HepG2 (cell line): ENCODE measurements at regions not wholly inside any gene's neighbourhood (a gene's known extent, or its start where the extent isn't known, plus 50 kb on each side); places are given as distances from the start of the nearest gene placed in this dataset.
A peak's percentile ranks its signal among the peaks of the same experiment; 100 is the strongest.

Experiments
- ATAC-seq: fragments of 200-7000 bp; cut with Tn5 transposase; 3 replicates; pipeline ENCODE4 v1.9.1; 2020; ENCODE audit warnings: mild to moderate bottlenecking, moderate library complexity
- BruUV-seq: library from RNA; stranded (reverse); fragments of 400-500 nt; replicated peaks from 2 replicates; lab custom pipeline; 2021; lab: Mats Ljungman, UMichigan
- CTCF ChIA-PET: fragments of 300-600 bp; formaldehyde crosslinking; extraction: SDS; loops from one replicate; lab custom pipeline; 2021; ENCODE audit warnings: low total read pairs, inconsistent platforms, low intra/inter-chr PET ratio; lab: Yijun Ruan, JAX
- POLR2A ChIA-PET: fragments of 350-600 bp; sonication (Branson Sonifier 250); formaldehyde crosslinking; loops from one replicate; lab custom pipeline; 2020; ENCODE audit warnings: antibody characterized with exemption, inconsistent platforms; lab: Yijun Ruan, JAX
- DNase-seq: peaks from one replicate; pipeline ENCODE4 v3.0.0-alpha.2; 2015; ENCODE audit warnings: low spot score
- FAIRE-seq: peaks from 3 replicates; lab custom pipeline; 2011; peaks lifted over from hg19 to GRCh38; lab: Jason Lieb, UNC
- H2AFZ ChIP-seq: one replicate; pipeline ENCODE4 v1.6.1; 2011; ENCODE audit warnings: low read length, inconsistent platforms
- H3K27ac ChIP-seq: fragments of 300-600 bp; 3 replicates; pipeline ENCODE4 v1.8.0; 2011; ENCODE audit warnings: mixed run types, mild to moderate bottlenecking, mixed read lengths, low read length, inconsistent platforms; ENCODE audit not compliant: insufficient read depth; ENCODE audit errors: extremely low read length
- H3K27me3 ChIP-seq, 2 experiments: fragments of 200-600 bp in 1 of 2; 2 replicates in 1 of 2; 3 replicates in 1 of 2; pipeline versions ENCODE4 v1.6.0 to v1.8.0; 2011; ENCODE audit warnings: low read length in 2 of 2, mild to moderate bottlenecking in 2 of 2, moderate library complexity in 2 of 2, inconsistent platforms in 1 of 2; ENCODE audit not compliant: insufficient read depth in 2 of 2, control insufficient read depth in 1 of 2
- H3K36me3 ChIP-seq, 2 experiments: fragments of 200-600 bp in 1 of 2; replicated peaks in 1 of 2; 2 replicates in 1 of 2; 3 replicates in 1 of 2; pipeline versions ENCODE4 v1.5.1 to v1.8.0; 2011; ENCODE audit warnings: low read length in 2 of 2, inconsistent platforms in 1 of 2; ENCODE audit not compliant: insufficient read depth in 2 of 2, control insufficient read depth in 1 of 2
- H3K4me1 ChIP-seq: 2 replicates; pipeline ENCODE4 v1.5.1; 2012; ENCODE audit warnings: low read length, inconsistent platforms; ENCODE audit not compliant: insufficient read depth
- H3K4me2 ChIP-seq: 2 replicates; pipeline ENCODE4 v1.6.0; 2011; ENCODE audit warnings: low read depth, low read length, inconsistent platforms
- H3K4me3 ChIP-seq, 3 experiments: fragments of 200-600 bp in 1 of 3; sonication (generic), shearing (Covaris generic) in 1 of 3; replicated peaks in 1 of 3; 2 replicates each; pipeline ENCODE4 v1.5.1; 2011 to 2016; ENCODE audit warnings: low read length in 3 of 3, inconsistent platforms in 2 of 3, low read depth in 2 of 3, mild to moderate bottlenecking in 2 of 3, control low read depth in 1 of 3, mixed read lengths in 1 of 3; ENCODE audit not compliant: insufficient read depth in 1 of 3
- H3K79me2 ChIP-seq: one replicate; pipeline ENCODE4 v1.6.1; 2011; ENCODE audit warnings: low read length, inconsistent platforms; ENCODE audit not compliant: insufficient read depth
- H3K9ac ChIP-seq: 2 replicates; pipeline ENCODE4 v1.6.0; 2011; ENCODE audit warnings: mild to moderate bottlenecking, low read depth, low read length, inconsistent platforms; ENCODE audit not compliant: insufficient read depth
- H3K9me3 ChIP-seq: 2 replicates; pipeline ENCODE4 v1.5.1; 2012; ENCODE audit warnings: mild to moderate bottlenecking, low read length
- H4K20me1 ChIP-seq: 2 replicates; pipeline ENCODE4 v1.6.0; 2011; ENCODE audit warnings: inconsistent platforms, mild to moderate bottlenecking, low read length, moderate library complexity; ENCODE audit not compliant: insufficient read depth
- ATF7 ChIP-seq, 2 experiments: fragments of 450-650 bp in 1 of 2; sonication (generic) in 1 of 2; formaldehyde crosslinking in 1 of 2; IDR thresholded peaks; 2 replicates each; pipeline versions ENCODE4 v1.4.0 to v1.6.1; 2016 to 2020; ENCODE audit warnings: antibody characterized with exemption in 1 of 2, mild to moderate bottlenecking in 1 of 2, missing genetic modification reagents in 1 of 2
- ESRRA ChIP-seq: sonication (generic); formaldehyde crosslinking; IDR thresholded peaks from 2 replicates; pipeline ENCODE4 v1.5.1; 2020; ENCODE audit warnings: mild to moderate bottlenecking, low read depth, missing genetic modification reagents
- FOXK1 ChIP-seq: sonication (generic); formaldehyde crosslinking; IDR thresholded peaks from 2 replicates; pipeline ENCODE4 v1.4.0; 2020; ENCODE audit warnings: low read depth, missing genetic modification reagents, borderline replicate concordance
- HNRNPLL ChIP-seq: fragments of 200-400 bp; formaldehyde crosslinking; IDR thresholded peaks from 2 replicates; pipeline ENCODE4 v1.6.1; 2017; ENCODE audit warnings: mild to moderate bottlenecking, low read depth, low read length; ENCODE audit not compliant: poor library complexity, severe bottlenecking
- KDM2A ChIP-seq: sonication (generic); formaldehyde crosslinking; IDR thresholded peaks from 2 replicates; pipeline ENCODE4 v1.4.0; 2020; ENCODE audit warnings: low read depth, missing genetic modification reagents, borderline replicate concordance
- RORA ChIP-seq: sonication (generic); formaldehyde crosslinking; IDR thresholded peaks from 2 replicates; pipeline ENCODE4 v1.5.0; 2020; ENCODE audit warnings: mild to moderate bottlenecking, missing genetic modification reagents, moderate library complexity
- SNAPC4 ChIP-seq: sonication (generic); formaldehyde crosslinking; IDR thresholded peaks from 2 replicates; pipeline ENCODE4 v1.4.0; 2020; ENCODE audit warnings: mild to moderate bottlenecking, missing genetic modification reagents
- WIZ ChIP-seq: sonication (generic); formaldehyde crosslinking; IDR thresholded peaks from 2 replicates; pipeline ENCODE4 v1.5.1; 2020; ENCODE audit warnings: mild to moderate bottlenecking, missing genetic modification reagents
- ZNF160 ChIP-seq: sonication (generic); formaldehyde crosslinking; IDR thresholded peaks from 2 replicates; pipeline ENCODE4 v1.8.0; 2022; ENCODE audit warnings: mild to moderate bottlenecking, inconsistent platforms, missing genetic modification reagents
- ZNF274 ChIP-seq: sonication (generic); formaldehyde crosslinking; IDR thresholded peaks from 2 replicates; pipeline ENCODE4 v1.5.1; 2020; ENCODE audit warnings: mild to moderate bottlenecking, missing genetic modification reagents
- ZSCAN30 ChIP-seq: sonication (generic); formaldehyde crosslinking; IDR thresholded peaks from 2 replicates; pipeline ENCODE4 v1.5.0; 2020; ENCODE audit warnings: mild to moderate bottlenecking, missing genetic modification reagents
- WGBS: methylation state at CpG from one replicate; pipeline ENCODE4 v1.1.6; 2017; ENCODE audit warnings: low lambda C conversion rate; 5-methylcytosine and 5-hydroxymethylcytosine counted together
- in situ Hi-C: cut with HindIII; loops from 2 replicates; pipeline ENCODE4 v1.10.0; 2017; ENCODE audit warnings: low pct_unique_long_range_greater_than_20kb; ENCODE audit not compliant: extremely low pct_ligation_motif_present
- intact Hi-C: fragments of 100-400 bp; cut with micrococcal nuclease; formaldehyde crosslinking; loops from one replicate; pipeline ENCODE4 v1.10.0; 2022; ENCODE audit not compliant: unreplicated experiment
- TF ChIP-seq, protein P1 (sequence below): sonication (generic); formaldehyde crosslinking; IDR thresholded peaks from 2 replicates; pipeline ENCODE4 v1.5.0; 2020; ENCODE audit warnings: mild to moderate bottlenecking, low read depth, missing genetic modification reagents, borderline replicate concordance

DNA sequence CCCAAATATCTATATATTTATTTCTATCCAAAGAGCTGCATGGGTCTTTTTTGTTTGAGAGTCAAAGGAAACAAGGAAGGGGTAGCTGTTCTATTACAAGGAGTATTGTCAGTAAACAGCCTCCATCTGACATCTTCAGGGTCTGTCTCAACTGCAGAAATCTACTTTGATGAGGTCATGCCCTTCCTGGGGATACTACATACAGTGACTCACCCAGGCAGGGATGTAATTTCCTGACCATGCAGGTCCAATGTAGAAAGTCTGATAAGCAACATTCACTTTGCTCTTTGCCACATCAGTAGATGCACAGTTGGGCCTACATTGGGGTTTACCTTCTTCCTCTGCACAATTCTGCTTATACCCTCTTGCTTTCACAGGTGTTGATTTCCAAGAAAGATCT lies 165.5 kb downstream of the TLR4 start:
- H3K4me1 ChIP-seq, result no peaks in the 10 kb centered on the region
- H3K27ac ChIP-seq, result no peak overlapping the region
- H2AFZ ChIP-seq, result no peak overlapping the region
- FAIRE-seq (no peak), ATAC-seq (no peak), DNase-seq (no peak)
- no peaks in the 10 kb centered on the region for H3K79me2 ChIP-seq
- intact Hi-C loops (no loop called here), in situ Hi-C loops (no loop called here)
- no peak overlapping the region for H3K4me2 ChIP-seq
- peaks cover 76% of the 10 kb centered on the region for H3K9me3 ChIP-seq
- CTCF ChIA-PET, result no interaction called here
- no peak overlapping the region for H3K9ac ChIP-seq
- POLR2A ChIA-PET, result no interaction called here
- no TSS peak for BruUV-seq
- no peaks in the 10 kb centered on the region for H3K36me3 ChIP-seq
- H4K20me1 ChIP-seq, result no peaks in the 10 kb centered on the region
- peak; percentile 40; the same call in 1 of the 2 replicates for TF ChIP-seq ATF7 (IDR thresholded peaks at IDR 0.05)
- TF ChIP-seq ATF7 (CRISPR knock-in tag; IDR thresholded peaks at IDR 0.05), result no peak
- TF ChIP-seq WIZ (CRISPR knock-in tag), result no peak
- H3K27me3 ChIP-seq, result no peaks in the 10 kb centered on the region
- H3K4me3 ChIP-seq, result no peak overlapping the region

DNA sequence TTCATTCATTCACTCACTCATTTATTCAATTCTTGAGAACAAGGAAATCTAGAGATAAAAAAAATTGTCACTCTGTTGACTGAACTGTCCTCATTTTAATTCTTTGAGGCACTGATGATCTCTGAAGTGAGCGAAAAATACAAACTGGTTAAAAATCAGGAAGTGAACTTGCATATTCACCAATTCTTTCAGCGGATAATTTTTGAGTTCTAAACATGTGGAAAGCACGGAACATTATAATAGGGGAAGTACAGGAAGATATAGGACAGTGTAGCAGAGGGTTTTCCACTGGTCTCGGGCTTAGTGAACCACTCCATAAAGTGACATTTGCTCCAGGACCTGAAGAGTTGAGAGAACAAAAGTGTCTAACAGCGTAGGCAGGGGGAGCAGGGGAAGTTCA lies 169.5 kb downstream of the TLR4 start:
- no peaks in the 10 kb centered on the region for H3K4me1 ChIP-seq
- TF ChIP-seq, protein P1, sequence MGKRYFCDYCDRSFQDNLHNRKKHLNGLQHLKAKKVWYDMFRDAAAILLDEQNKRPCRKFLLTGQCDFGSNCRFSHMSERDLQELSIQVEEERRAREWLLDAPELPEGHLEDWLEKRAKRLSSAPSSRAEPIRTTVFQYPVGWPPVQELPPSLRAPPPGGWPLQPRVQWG (CRISPR knock-in tag), result no peak
- TF ChIP-seq FOXK1 (CRISPR knock-in tag) (no peak), SNAPC4 (CRISPR knock-in tag) (no peak), ZNF274 (CRISPR knock-in tag) (no peak), KDM2A (no peak), RORA (CRISPR knock-in tag) (no peak), ESRRA (CRISPR knock-in tag) (no peak), ZSCAN30 (CRISPR knock-in tag) (no peak), ZNF160 (no peak), HNRNPLL (no peak)
- no peak overlapping the region for H3K4me3 ChIP-seq
- DNase-seq (no peak), FAIRE-seq (no peak), ATAC-seq (no peak)
- no peak overlapping the region for H3K4me2 ChIP-seq
- H3K27ac ChIP-seq, result no peak overlapping the region
- H3K27me3 ChIP-seq, result no peaks in the 10 kb centered on the region
- H3K9me3 ChIP-seq, result peaks cover 58% of the 10 kb centered on the region
- CTCF ChIA-PET, result no interaction called here
- H2AFZ ChIP-seq, result no peak overlapping the region
- intact Hi-C loops, result no loop called here
- BruUV-seq, result no TSS peak
- POLR2A ChIA-PET, result no interaction called here
- H3K79me2 ChIP-seq, result no peaks in the 10 kb centered on the region
- no peaks in the 10 kb centered on the region for H4K20me1 ChIP-seq
- H3K9ac ChIP-seq, result no peak overlapping the region
- 4% methylated on average over 5 of the region's 5 CpGs for WGBS
- in situ Hi-C loops, result no loop called here
- no peaks in the 10 kb centered on the region for H3K36me3 ChIP-seq
